ENCODE measurements at regions not wholly inside any gene's neighbourhood (a gene's known extent, or its start where the extent isn't known, plus 50 kb on each side); places are given as distances from the start of the nearest gene placed in this dataset.

DNA sequence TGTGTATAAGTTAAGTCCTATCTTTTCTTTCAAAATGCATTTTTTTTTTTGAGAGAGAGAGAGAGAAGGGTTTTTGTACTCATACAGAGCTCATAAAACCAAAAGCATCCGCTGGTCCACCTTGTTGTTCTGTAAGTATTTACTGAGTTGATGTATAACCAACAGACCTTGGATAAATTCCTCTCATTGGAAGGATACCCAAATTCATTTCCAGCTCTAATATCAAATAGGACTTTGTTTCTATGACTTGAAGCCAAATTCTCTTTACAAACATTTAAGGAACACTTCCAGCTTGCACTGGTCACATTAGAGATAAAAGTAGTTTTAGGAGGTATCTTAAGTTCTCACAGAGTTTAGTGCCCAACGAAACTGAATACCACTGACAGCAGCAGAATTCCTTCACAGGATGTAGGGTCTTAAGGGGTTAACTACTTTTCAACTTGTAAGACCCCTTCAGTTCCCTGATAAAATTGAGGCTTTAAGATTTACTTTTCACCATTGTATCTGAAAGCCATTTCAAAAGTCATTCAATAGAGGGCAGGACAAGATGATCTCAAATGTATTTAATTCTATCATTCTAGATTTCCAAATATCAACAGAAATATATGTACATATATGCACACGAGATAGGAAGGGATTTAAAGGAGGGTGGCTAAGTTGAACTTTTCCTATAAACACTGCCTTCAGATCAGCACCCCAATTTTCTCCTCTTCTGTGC lies 1398.5 kb upstream of the CELF4 start:
- DNase-seq, result no peak

DNA sequence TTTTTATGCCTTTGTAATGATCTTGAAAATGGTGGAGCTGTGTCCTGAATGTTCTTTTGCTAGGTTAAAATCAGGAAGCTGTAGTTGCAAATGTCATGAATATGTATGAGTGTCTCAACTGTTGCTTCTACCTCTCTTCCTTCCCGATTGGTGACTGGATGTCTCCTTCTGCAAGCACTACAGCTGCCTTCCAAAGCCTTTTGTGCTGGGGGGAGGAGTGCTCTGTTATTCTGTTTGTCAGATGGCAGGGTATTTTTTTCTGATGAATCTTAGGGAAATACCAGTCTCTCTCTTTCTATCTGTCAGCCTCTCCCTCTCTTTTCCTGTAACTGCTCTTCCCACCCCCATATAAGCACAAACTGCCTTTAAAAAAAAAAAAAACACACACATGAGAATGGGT lies 1396.3 kb upstream of the CELF4 start:
- no peak for DNase-seq

DNA sequence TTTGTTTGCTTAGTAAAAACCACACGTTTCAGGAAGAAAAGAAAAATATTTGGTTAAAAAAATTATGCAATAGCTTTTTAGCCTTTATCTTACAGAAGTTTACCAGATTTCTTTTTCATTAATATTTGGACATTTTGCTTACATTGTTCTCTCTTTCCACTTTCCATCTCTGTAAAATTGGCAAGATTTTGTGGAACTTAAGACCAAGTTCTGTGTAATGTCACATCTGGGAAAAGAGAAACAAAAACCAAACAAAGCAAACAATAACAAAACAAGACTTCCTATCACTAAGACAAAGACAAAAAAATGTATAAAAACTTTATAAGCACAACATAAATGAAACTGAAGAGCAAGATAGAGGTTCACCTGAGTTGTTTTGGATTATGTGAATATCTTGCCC lies 1392.1 kb upstream of the CELF4 start:
- DNase-seq, result no peak

DNA sequence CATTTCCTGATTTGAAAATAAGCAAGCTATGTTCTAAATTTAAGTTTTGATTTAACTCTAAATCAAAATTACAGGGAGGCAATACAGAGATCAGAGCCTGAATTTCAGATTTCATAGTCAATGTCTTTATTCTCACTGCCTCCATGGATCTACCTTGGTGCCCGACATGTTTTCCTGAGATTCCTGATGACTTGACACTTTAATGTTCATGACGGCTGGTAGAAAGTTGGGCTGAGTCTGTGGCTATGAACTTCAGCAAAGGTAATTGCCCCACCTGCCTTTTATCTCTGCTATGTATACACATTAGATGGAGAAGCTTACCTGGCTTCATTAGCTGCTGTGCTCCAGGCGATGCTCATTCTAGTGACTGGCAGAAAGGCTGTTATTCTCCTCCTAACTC lies 1390.5 kb upstream of the CELF4 start:
- DNase-seq, result no peak

DNA sequence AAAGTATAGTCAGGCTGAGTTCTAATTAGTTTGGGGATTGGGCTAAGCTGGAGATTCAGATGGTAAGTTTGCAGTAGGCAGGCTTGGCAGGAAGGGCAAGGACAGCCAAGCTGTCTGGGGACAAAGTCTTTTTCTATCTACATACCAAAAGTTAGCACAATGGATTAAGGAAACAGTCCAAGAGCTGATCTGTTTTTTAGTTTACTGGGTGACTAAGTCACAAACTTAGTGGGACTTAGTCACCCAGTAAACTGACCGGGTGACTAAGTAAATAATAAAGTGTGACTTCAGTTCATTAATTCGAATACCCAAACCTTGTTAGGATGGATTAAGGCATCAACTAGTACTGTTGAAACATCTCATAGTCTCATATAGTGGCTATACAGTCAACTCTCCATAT lies 1386.0 kb upstream of the CELF4 start:
- DNase-seq, result no peak

DNA sequence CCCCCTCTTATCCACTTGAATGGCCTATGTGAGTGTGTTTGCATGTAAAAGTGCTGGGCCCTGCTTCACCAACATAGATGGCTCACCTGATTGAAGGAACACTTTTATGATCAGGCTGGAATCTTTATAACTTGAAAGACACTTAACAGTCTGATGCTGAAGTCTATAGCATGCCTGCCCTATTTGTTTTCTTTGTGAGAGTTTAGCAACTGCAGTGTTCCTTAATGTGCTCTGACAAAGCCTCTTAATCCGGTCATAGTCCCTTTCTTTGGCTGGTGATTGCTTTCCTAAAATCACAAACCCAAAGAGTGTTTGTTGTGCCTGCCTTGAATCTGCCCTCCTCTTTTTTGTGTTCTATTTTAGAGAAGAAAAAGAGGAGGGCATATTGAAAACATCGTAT lies 1382.8 kb upstream of the CELF4 start:
- DNase-seq, result no peak

DNA sequence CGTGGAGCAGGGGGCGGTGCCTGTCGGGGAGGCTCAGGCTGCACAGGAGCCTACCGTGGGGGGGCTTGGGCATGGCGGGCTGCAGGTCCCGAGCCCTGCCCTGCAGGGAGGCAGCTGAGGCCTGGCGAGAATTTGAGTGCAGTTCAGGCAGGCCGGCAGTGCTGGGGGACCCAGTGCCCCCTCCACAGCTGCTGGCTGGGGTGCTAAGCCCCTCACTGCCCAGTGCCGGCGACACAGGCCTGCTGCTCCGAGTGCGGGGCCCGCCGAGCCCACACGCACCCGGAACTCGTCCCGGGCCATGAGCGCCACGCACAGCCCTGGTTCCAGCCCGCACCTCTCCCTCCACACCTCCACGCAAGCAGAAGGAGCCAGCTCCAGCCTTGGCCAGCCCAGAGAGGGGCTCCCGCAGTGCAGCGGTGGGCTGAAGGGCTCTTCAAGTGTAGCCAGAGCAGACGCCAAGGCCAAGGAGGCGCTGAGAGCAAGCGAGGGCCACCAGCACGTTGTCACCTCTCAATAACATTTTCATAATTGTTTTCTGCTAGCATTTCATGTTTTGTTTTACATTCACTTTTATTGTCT lies 1378.9 kb upstream of the CELF4 start:
- DNase-seq, result no peak

DNA sequence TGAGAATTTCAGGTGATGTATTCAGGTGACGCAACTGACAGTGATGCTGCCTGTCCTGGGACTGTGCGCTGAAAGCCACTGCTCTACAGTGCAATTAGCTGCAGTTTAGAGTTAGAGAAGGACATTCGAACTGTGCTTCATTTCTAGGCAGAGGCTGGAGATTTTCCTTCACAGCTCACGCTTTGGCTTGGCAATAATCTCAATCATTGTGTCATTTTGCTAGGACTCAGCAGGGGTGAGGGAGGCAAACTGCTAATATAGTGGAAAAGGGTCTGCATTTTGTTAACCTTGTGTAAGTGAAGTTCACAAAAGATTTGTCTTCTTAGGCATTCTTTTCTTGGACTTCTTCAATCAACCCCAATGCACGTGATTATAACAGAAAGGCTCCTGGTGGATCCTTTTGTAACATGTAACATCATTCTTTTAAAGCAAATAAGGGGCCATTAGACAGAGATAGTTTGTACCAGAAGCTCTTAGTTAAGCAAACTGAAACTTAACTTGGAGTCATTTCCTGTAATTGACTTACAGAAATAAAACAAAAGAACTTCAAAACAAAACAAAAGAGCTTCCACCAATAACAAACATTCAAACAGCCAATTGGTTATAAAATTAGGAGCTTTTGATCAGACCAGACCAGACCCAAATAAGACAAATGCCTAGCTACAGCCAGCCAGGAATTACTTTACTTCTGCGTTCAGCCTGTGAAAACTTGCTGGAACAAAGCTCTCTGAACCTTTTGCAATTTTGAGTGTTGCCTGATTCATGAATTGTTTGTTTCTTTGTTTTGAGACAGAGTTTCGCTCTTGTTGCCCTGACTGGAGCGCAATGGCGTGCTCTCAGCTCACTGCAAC lies 1376.3 kb upstream of the CELF4 start:
- no peak for DNase-seq

DNA sequence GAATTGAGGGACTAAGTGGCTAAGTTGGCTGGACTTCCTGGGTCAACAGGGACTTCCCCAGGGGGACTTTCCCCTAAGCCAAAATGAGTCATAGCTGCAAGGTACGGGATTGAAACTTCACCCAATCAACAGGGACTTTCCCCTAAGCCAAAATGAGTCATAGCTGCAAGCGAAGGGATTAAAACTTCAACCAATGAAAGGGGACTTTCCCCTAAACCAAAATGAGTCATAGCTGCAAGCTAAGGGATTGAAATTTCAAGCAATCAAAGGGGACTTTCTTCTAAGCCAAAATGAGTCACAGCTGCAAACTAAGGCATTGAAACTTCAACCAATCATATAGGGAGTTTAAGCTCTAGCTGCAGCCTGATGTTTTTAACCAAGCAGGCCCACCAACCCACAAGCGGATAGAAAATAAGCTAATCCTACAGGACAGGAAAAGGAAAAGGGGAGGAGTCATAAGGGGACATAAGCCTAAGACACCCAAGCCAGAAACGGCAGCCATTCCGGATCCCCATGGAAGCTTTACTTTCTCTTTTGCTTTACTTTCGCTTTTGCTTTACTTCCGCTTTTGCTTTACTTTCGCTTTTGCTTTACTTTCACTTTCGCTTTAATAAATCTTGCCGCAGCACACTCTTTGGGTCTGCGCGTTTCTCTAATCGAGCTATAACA lies 1375.4 kb upstream of the CELF4 start:
- no peak for DNase-seq

DNA sequence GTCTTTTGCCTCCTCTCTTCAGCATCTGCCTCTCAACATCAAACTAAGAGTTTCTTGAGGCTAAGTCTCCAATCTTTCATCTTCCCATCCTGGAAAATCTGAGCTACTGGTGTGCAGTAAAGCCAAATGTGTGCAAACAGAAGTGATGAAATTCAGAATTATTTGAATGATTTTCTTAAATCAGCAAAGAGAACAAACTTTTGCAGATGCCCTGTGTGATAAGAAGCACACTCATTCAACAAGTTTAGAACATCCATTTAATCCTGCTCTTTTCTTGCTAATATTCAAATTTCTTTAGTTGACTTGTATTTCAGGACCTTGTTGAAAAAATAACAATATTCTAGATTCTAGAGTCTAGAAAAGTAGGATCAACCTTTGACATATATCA lies 1374.9 kb upstream of the CELF4 start:
- DNase-seq, result no peak

DNA sequence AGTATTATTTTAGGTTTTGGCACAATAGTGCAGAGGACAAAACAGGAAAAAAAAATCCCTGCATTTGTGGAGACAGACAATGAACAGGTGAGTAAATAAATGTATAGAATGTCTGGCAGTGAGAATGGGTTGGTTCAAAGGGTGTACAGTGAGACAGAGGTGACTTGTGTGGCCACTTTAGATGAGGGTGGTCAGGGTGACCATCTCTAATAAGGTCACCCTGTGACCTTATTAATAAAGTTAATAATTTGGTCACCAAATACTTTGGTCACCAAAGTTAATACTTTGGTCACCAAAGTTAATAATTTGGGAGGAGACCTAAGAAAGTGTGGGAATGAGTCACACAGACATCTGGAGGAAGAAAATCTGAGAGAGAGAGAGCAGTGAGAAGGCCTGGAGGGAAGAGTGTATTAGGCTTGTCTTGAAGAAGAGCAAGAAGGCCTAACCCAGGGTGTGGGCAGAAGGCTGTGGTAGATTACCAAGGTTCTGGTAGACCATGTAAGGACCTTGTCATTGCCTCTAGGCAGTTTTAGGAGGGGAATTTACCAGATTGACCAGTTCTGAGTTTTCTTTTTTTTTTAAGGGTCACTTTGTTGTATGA lies 1368.4 kb upstream of the CELF4 start:
- no peak for DNase-seq

DNA sequence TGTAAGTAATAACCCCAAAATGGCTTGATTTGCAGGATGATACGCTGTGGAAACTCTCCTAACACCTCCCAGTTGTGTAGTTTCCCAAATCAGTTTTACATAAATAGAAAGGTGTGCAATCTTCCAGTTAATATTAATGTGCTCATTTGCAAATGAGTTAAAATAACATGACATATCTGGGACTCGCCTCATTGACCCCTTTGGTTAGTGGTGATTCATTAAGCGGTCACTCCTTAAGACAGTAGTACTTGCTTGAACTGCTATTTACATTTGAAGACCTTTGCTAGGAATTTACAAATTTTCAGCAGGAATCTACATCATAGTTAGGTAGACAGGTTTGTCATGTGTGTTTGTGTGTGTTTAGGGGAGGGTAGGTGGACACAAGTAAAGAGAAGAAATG lies 1367.7 kb upstream of the CELF4 start:
- no peak for DNase-seq

DNA sequence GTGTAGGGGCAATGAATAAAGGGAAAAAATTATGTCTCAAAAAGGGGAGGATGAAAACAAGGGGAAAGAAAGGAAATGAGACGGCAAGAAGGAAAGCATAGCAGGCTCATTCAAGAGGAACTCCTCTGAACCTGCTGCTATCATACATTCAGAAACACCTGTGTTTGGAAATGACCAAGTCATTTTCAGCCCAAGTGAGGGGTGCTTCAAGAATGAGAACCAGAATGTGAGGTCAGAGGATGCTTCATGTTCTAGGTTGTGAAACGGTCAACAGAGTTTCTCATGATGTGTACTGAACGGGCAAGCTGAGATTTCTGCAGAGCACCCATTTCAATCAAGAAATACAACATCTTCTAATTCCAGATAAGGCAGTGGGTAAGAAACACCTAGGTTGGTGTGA lies 1367.2 kb upstream of the CELF4 start:
- DNase-seq, result no peak

DNA sequence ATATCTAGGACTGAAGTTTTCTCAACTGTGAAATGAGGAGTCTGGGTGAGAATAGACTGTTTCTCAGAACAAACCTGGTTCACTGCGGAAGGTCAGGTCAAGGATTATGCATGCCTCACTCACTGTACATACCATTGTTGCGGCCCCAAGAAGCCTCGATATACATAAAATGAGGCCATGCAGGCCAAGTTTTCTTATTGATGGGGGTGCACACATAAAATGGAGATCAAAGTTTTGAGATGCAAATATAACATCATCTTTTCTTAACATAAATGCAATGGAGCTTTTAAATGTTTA lies 1366.1 kb upstream of the CELF4 start:
- DNase-seq, result no peak

DNA sequence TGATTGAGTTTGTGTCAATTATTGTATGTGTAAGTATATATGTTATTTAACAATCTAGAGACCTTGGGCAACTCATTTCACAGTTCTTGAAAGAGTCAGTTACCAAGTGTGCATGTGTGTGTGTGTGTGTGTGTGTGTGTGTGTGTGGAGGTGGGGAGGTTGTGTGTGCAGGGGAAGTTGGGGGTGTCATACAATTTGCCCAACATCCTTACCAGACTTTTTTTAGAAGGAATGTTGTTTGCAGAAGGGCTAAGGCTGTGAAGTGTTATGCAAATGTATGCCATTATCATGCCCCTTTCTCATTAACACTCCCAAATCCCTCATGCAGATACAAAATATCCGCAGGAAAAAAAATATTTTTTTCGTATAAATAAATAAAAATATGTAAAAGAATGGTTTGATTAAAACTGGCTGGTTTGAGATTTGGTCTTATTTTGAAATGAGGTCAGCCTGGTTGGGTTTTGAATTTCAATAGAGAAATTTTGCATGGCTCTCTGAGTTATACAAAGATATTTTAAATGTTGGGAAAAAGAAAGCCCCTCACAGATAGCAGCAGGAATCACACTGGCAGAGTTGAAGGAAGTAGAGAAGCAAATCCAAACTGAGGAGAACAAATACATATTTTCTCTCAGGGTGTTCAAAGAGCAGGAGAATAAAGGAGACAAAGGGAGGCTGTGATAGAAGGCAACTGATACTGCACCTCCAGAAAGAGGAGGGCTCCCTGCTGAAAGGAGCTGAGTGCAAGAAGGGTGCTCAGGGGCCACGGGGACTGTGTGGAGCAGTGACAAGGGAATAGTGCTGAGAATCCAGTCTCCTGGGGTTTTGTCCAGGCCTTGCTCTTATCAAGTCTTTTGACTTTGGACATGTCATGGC lies 1365.5 kb upstream of the CELF4 start:
- DNase-seq, result no peak

DNA sequence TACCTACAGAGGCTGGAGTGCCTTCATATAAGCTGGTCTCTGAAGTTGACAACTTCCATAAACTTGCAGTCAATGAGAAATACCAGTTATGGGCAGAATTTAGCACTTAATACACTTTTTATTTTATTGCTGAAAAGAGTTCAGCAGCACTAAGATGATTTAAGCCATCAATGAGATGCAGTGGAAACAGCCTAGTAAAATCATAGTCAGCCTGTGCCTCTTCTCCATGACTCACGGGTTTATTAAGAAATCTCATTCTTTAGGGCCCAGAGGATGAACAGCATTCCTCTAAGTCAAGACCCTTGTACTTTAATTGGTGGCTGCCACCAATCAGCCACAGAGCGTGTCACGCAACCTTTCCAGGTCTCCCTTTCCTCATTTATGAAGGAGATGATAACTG lies 1357.9 kb upstream of the CELF4 start:
- no peak for DNase-seq

DNA sequence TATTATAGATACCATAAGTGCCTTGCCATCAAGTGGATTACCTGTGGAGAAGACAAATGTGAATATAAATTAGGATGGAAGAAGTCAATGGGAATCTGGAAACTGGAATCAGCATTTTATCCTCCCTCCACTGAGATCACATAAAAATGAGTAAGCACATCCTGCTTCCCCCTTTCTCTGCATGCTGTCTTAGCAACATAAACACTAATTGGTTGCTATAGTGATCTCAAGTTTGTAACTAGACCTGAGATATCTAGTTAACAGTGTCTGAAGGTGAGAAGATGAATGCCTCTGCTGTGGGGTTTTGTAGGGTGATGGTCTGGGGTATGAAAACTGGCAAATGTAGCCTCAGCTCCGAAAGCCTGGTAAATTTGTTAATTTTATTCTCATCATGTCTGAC lies 1357.5 kb upstream of the CELF4 start:
- no peak for DNase-seq

DNA sequence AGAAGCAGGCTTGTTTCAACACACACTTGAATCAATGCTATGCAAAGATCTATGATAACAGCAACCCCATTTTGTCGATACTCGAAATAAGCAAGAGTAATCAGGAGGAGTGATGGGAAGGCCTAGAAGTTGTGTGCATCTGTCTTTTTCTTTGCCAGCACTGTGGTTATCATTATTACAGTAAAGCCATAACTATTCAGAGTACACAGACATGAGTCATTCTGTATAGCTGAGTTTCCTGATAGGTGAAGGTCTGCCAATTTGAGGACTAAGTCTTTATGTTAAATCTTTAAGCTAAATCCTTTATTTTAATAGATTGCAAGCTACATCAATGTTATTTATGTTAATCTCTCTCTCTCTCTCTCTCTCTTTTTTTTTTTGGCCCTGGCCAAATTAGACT lies 1344.4 kb upstream of the CELF4 start:
- no peak for DNase-seq

DNA sequence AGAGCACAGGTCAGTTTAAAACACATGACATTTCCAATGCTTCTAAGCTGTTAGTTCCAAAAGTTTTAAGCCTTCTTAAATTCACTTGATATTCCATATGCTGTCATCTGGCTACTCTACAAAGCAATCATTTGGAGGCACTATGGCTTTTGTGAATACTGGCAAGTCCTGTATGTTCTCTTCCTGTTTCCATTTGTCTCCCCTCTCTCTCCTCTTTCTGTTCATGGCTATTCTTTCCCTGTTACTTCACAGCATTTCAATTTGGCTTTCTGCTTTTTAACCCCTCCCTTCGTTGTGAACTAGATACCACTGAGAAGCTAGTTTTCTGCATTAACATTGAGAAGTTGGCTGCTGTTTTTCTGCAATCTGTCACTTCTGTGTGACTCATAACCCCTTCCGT lies 1337.2 kb upstream of the CELF4 start:
- DNase-seq, result no peak

DNA sequence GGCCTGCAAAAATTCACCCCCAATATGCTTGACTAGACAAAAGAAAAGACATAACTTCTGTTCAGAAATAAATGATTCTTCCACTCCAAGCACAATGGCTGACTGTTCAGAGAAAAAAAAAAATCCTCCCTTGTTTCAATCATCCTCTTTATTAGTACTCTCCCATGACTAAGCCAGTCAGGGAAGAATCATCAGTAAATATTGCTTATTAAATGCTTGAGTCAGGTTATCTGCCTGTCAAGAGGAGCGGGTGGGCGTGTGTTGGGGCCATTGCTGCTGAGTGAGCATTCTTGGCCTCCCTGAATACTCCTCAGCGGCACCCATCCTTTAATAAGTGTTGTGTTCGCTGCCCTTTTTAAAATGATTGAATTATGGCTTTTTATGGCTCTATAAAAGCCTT lies 1334.8 kb upstream of the CELF4 start:
- no peak for DNase-seq

DNA sequence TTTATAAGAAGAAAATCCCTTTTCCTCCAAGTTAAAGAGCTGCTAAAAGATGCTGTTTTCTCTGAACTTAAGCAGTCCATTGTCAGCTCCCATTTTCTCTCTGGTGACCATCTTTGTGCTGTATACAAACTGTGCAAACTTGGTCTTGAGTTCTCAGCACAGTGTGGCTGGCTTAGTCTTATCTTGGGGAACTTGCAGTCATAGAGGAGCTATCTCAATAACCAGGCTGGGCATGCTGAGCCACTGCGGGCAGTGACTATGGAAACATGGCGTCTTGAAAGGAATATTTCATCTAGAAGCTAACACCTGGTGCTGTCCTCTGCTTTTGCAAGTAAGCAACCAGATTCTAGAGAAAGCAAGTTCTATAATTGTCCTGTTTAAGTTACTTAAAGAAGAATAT lies 1334.4 kb upstream of the CELF4 start:
- DNase-seq, result no peak

DNA sequence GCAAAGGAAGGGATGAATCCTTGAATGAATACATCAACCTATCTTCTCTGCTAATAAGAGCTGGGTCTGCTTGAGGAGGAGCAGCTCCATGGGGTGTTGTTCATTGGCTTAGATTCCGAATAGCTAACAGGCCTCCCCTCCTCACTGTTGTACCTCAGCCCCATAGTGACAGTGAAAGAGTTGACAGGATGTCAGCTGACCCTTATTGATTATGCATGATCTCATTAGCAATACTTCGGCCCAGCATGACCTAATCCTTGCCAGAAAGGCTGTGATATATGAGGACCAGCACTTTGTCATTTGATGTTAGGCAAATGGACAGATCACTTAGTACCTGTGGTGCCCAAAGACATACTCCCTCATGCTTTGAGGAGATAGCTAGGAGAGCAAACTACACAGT lies 1333.7 kb upstream of the CELF4 start:
- DNase-seq, result no peak

DNA sequence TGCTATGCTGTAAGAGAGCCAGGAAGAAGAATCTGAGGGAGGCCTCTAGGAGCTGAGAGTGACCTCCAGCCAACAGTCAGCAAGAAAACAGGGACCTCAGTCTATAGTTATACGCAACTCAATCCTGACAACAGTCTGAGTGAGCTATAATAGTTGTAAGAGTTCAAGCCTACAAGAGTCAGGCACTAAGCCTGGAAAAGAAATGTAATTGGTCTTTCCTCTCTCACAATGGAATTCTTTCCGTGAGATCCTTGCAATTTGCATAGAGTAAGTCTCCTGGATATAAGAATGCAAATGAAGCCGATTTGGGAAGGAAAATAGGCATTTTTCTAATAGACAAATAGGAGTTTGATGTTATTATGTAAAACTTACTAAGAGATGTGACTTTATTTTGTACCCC lies 1332.6 kb upstream of the CELF4 start:
- no peak for DNase-seq

Measured in GDM1 (cell line).